Ovary (tissue), 7 donors: ENCODE measurements at regions not wholly inside any gene's neighbourhood (a gene's known extent, or its start where the extent isn't known, plus 50 kb on each side); places are given as distances from the start of the nearest gene placed in this dataset.

Source experiments
- DNase-seq, 5 donors: peaks; one replicate each; pipeline ENCODE4 v3.0.0-alpha.2; 2019 to 2020
- H3K27ac ChIP-seq, 2 donors: fragments of 200-600 bp; one replicate each; pipeline versions ENCODE4 v1.5.1 to v1.8.0; 2019 to 2022
- H3K27me3 ChIP-seq: fragments of 200-600 bp; one replicate; pipeline ENCODE4 v1.8.0; 2022
- H3K36me3 ChIP-seq: fragments of 200-600 bp; sonication (generic); one replicate; pipeline ENCODE4 v1.5.1; 2019
- H3K4me1 ChIP-seq: one replicate; pipeline ENCODE4 v1.8.1; 2013; ENCODE audit warnings: mild to moderate bottlenecking, moderate library complexity; ENCODE audit not compliant: insufficient read depth
- H3K4me3 ChIP-seq: fragments of 200-600 bp; sonication (generic); one replicate; pipeline ENCODE4 v1.5.1; 2017
- H3K9me3 ChIP-seq, 2 donors: fragments of 200-600 bp in 1 of 2; sonication (generic) in 1 of 2; one replicate each; pipeline versions ENCODE4 v1.5.1 to v1.8.1; 2013 to 2019; ENCODE audit warnings: mild to moderate bottlenecking in 1 of 2, moderate library complexity in 1 of 2
- CTCF ChIP-seq, 3 donors: fragments of 450-650 bp in 2 of 3; fragments of 200-600 bp in 1 of 3; IDR thresholded peaks; one replicate each; pipeline versions ENCODE4 v1.5.1 to v1.8.0; 2016 to 2022; ENCODE audit warnings: antibody characterized with exemption in 3 of 3, mild to moderate bottlenecking in 1 of 3
- EP300 ChIP-seq: sonication (generic); formaldehyde crosslinking; IDR thresholded peaks from one replicate; pipeline ENCODE4 v1.6.1; 2017; ENCODE audit warnings: antibody characterized with exemption
- POLR2A ChIP-seq: fragments of 450-650 bp; IDR thresholded peaks from one replicate; pipeline ENCODE4 v1.6.1; 2017; ENCODE audit warnings: antibody characterized with exemption, mild to moderate bottlenecking, moderate library complexity
- WGBS, 3 donors: extraction: QIAGEN DNeasy Blood & Tissue Kit in 1 of 3; methylation state at CpG; one replicate each; pipeline versions ENCODE4 v1.1.5 to v1.1.7; 2013 to 2017; 5-methylcytosine and 5-hydroxymethylcytosine counted together
- intact Hi-C, 4 donors: fragments of 100-400 bp; cut with DNase I; formaldehyde crosslinking; loops; one replicate each; pipeline versions ENCODE4 v1.11.0 to v1.15.1; 2022 to 2023
- donor health status: DM: no; HTN: no; CAD: no; lungs with moderate emphysema.
- donor health status: DM: no; HTN: no; CAD: no.
- donor health status: Bipolar disorder and iron deficiency.
- donor health status: DM: no; HTN: no; CAD: no.
- donor health status: DM: yes; HTN: yes; CAD: no.

- H3K4me3 ChIP-seq: no peak overlapping the region
- WGBS, 3 donors: 90 to 94% (median 92%) methylated on average over 3 of the region's 3 CpGs
- H3K27me3 ChIP-seq: no peaks in the 10 kb centered on the region
- H3K36me3 ChIP-seq: no peaks in the 10 kb centered on the region
- H3K27ac ChIP-seq: no peak overlapping the region
- no peak for DNase-seq
- TF ChIP-seq CTCF (IDR thresholded peaks at IDR 0.05) (no peak), EP300 (no peak), POLR2A (no peak)
- H3K4me1 ChIP-seq: peaks cover 3% of the 10 kb centered on the region
- intact Hi-C loops: no loop called here
- H3K9me3 ChIP-seq: no peaks in the 10 kb centered on the region
Measured at GRCh38 chr16:66035096-66035495, 331.4 kb upstream of the CDH5 start.

- Histone ChIP-seq H3K27me3 (no peaks in the 10 kb centered on the region), H3K4me1 (peaks cover 3% of the 10 kb centered on the region), H3K9me3 (no peaks in the 10 kb centered on the region), H3K4me3 (no peak overlapping the region), H3K36me3 (no peaks in the 10 kb centered on the region), H3K27ac (no peak overlapping the region)
- WGBS, 3 donors: 90 to 91% (median 90%) methylated on average over 7 of the region's 7 CpGs
- TF ChIP-seq CTCF (IDR thresholded peaks at IDR 0.05): no peak
- no peak for TF ChIP-seq EP300
- TF ChIP-seq POLR2A: no peak
- intact Hi-C loops: no loop called here
- DNase-seq: no peak
Measured at GRCh38 chr16:66032841-66033240, 333.6 kb upstream of the CDH5 start.

GRCh38 chr16:66030036-66030435 is 336.5 kb upstream of the CDH5 start:
- no peaks in the 10 kb centered on the region for H3K27me3 ChIP-seq
- H3K4me1 ChIP-seq: no peaks in the 10 kb centered on the region
- no peak overlapping the region for H3K4me3 ChIP-seq
- no peaks in the 10 kb centered on the region for H3K36me3 ChIP-seq
- WGBS, 3 donors: 61 to 65% (median 64%) methylated on average over 4 of the region's 4 CpGs
- H3K27ac ChIP-seq: no peak overlapping the region
- DNase-seq: peak in 4 of 5 donors; percentile 19 to 49 (median 42)
- intact Hi-C loops: no loop called here
- H3K9me3 ChIP-seq: no peaks in the 10 kb centered on the region
- TF ChIP-seq CTCF (IDR thresholded peaks at IDR 0.05): no peak
- TF ChIP-seq EP300: no peak
- no peak for TF ChIP-seq POLR2A

- no peaks in the 10 kb centered on the region for H3K9me3 ChIP-seq
- no peak overlapping the region for H3K27ac ChIP-seq
- no peak for TF ChIP-seq CTCF (IDR thresholded peaks at IDR 0.05)
- TF ChIP-seq POLR2A: no peak
- TF ChIP-seq EP300: no peak
- H3K4me3 ChIP-seq: no peak overlapping the region
- H3K27me3 ChIP-seq: no peaks in the 10 kb centered on the region
- intact Hi-C loops: no loop called here
- H3K36me3 ChIP-seq: no peaks in the 10 kb centered on the region
- WGBS, 3 donors: 18 to 39% (median 38%) methylated on average over 2 of the region's 2 CpGs
- DNase-seq: no peak
- H3K4me1 ChIP-seq: no peaks in the 10 kb centered on the region
Measured at GRCh38 chr16:66028510-66029216, 337.8 kb upstream of the CDH5 start.
